ENCODE measurements at regions not wholly inside any gene's neighbourhood (a gene's known extent, or its start where the extent isn't known, plus 50 kb on each side); places are given as distances from the start of the nearest gene placed in this dataset.

GRCh38 chr2:215839816-215840215, 173.5 kb downstream of the MREG start:
- TF ChIP-seq REST (IDR thresholded peaks at IDR 0.05; ENCODE audit: borderline replicate concordance) (no peak), CTCF (IDR thresholded peaks at IDR 0.05; ENCODE audit: poor library complexity, severe bottlenecking) (no peak), TAF1 (IDR thresholded peaks at IDR 0.05; ENCODE audit: low read depth) (no peak), POLR2AphosphoS5 (IDR thresholded peaks at IDR 0.05) (no peak), SMC3 (conservative IDR thresholded peaks at IDR 0.05; ENCODE audit: poor library complexity) (no peak)

All from neural cell (in vitro differentiated cells).